Stimulated activated CD4-positive, alpha-beta T cell treated with anti-CD3 and anti-CD28 coated beads, Interleukin-4, amount 100 ng/mL, for 24 hours (primary cell): ENCODE measurements at regions not wholly inside any gene's neighbourhood (a gene's known extent, or its start where the extent isn't known, plus 50 kb on each side); places are given as distances from the start of the nearest gene placed in this dataset.

ENCODE experiments used
- DNase-seq: peaks from one replicate; pipeline ENCODE4 v3.0.0-alpha.2; 2020

DNA sequence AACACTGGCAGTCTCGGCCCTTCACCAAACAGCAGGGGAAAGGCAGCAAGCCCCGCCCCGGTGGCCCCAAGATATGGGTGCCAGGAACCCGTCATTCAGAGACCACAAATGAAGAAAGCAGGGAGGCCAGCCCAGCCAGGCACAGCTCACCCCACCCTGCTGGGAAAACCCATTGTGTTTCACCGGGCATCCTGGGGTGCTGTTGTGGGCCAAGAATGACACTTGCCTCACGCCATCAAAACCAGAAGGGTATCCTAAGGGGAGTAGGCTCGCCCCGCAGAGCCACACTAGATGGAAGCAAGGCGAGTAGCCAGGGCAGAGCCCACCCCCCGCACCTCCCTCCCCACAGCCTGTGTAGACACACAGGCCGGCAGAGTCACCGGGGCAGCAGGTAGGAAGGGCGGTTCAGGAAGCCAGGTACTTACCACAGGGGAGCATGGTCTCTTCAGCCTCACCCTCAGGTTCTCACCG, 72.5 kb upstream of the KCNMA1 start:
- DNase-seq, result no peak

DNA sequence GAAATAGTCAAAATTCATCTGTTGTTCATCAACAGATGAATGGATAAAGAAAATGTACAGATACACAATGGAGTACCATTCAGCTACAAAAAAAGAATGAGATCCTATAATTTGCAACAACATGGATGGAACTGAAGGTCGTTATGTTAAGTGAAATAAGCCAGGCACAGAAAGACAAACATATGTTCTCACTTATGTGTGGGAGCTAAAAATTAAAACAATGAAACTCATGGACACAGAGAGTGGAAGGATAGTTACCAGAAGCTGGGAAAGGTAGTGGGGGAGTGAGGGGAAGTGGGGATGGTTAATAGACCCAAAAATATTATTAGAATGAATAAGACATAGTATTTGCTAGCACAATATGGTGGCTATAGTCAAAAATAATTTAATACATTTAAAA, 70.0 kb upstream of the KCNMA1 start:
- DNase-seq, result no peak

DNA sequence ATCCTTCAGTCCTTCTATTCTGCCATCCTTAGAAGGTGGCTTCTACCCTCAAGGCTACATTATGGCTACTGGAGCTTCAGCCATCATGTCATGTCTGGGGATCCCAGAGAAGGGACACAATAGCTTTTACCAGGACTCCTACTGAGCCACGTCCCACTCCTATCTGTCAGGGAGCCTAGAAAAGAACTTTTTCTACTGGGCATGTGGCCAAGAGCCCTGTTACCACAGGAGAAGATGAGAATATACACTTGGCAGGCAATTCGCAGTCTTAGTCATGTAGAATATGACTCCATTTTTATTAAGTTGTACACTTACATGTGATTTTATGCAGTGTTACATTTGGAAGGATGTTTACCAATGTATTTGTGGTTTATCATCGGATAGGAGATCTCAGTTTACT, 64.6 kb upstream of the KCNMA1 start:
- no peak for DNase-seq

DNA sequence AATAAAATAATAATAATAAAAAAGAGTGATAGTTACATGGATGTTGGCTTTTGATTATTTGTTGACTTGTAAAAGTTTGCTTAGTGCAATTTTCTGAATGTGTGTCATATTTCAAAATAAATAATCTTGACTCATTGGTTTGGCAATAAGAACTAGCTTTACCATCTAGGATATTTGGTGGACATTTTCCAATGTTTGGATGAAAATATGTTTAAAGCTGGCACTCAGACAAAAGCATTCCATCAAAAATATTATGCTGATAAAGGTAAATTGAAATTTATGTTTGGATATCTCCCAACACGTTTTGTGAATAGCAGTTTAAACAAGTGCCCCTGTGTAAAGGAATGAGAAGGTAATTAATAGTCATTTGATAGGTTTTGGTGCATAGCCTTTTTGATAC, 62.5 kb upstream of the KCNMA1 start:
- no peak for DNase-seq

DNA sequence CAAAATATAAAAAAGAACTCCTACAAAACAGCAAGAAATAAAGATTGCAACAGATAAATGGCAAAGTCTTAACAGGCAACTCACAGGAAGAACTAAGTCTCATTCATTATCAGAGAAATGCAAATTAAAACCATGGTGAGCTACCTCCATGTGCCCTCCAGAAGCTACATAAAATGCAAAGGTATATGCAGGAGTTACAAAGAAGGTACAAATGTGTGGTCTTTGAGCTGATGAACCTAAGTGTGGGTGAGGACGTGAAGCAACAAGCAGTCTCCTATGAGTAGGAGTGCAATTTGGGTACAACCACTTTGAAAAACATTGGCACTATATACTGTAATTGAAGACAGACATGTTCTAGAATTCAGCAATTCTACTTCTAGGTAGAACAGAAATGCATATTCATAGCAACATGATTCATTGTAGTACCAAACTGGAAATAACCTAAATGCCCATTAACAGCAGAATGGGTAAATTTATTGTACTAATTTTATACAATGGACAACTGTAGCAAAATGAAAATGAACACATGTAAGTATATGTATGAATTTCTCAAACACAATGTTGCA, 61.6 kb upstream of the KCNMA1 start:
- no peak for DNase-seq

DNA sequence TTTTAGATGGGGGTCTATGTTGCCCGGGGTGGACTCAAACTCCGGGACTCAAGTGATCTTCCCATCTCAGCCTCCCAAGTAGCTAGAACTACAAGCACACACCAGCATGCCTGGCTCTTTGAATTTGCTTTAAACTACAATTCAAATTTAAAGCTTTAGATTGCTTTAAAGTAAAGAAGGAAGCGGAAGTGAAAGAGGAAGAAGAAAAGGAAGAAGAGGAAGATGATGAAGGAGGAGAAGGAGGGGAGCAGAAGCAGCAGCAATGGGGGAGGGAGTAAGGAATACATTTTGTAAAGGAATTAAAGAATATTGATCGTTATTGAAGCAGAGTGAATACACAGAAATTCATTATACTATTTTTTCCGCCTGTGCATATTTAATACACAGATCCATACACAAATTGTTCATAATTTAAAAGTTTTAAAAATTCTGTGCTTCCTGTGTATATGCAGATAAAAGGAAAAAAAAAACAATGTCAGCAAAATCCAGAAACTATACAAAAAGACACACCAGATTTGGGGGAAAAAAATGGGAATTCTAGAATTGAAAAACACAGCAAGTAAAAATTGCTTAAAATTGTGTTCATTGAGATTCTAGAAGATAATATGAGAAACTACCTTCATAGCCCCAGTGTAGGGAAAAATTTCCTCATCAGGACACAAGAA, 60.8 kb upstream of the KCNMA1 start:
- no peak for DNase-seq

DNA sequence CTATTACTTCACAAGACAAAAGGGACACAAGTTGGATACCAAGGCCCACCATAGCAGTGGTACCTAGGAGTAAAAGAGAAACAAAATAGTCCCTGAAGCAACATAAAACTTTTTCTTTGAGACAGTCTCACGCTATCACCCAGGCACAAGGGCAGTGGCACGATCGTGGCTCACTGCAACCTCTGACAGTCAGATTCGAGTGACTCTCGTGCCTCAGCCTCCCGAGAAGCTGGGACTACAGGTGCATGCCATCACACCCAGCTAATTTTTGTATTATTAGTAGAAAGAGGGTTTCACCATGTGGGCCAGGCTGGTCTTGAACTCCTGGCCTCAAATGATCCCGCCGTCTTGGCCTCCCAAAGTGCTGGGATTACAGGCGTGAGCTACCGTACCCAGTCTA, 59.0 kb upstream of the KCNMA1 start:
- no peak for DNase-seq

DNA sequence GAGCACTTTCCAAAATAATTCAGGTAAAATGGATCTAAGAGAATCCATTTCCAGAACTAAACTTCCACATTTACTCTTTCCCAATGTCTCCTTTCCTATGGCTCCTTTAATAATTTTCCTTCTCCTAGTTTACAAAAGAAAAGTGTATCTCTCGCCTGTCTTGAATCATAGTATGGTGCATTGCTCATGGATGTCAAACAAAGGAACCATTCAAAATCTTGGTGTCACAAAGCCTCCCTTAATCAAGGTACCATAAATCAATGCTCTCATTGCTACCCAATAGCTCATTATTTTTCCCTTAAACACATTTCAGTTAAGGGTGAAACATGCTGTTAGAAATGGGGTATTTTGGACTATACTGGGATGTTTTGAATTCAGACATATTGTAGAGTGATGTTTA, 57.6 kb upstream of the KCNMA1 start:
- no peak for DNase-seq

DNA sequence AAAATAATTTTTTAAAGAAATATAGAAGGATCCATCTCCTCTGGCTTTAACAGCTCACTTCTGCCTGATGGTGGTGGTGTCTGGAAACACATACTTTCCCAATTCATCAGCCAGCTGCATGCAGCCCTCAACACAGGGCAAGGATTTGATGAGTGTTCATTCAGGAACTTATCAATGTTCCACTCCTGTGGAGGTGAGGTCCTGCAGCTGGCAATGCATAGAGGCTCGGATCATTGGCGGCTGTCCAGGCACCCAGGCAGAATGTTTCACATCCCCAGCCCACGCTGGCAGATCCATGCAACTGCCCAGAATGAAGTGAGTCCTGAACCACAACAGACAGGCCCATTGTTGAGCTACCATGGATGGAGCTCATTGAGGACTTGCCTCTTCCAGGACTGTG, 55.2 kb upstream of the KCNMA1 start:
- DNase-seq, result no peak

DNA sequence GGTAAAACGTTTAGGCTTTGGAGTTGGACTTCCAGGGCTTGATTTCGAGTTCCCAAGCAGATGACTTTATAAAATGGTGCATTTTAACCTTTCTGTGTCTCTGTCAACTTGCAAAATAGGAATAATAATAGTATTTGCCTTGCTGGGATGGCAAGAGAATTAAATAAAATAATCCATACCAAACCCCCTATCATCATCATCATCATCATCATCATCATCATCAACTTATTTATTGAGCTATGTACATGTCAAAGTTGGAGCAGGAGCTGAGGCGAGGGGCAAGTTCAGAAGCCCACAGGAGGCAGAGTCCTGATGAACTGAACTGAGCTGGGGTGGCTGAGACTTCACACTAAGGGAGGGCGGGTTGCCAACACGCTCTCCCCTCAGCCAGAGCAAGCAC, 51.7 kb upstream of the KCNMA1 start:
- no peak for DNase-seq

DNA sequence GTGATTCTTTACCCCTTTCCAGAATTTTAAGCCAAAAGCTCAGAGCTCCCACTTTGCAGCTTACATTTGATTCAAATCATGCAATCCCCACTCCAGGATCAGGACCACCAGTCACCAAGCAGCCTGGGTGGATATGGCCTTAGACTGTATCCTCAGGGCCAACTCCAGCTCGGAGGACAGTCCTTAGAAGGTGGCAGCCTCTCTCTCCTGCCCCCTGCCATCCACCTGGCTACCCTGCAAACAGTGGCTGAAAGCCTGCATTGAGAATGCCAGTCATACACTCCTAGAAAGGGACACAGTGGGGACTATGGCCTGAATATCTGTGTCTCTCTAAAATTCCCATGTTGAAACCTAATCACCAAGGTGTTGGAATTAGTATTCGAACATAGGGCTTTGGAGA, 50.0 kb upstream of the KCNMA1 start:
- DNase-seq, result no peak
